ENCODE measurements at regions not wholly inside any gene's neighbourhood (a gene's known extent, or its start where the extent isn't known, plus 50 kb on each side); places are given as distances from the start of the nearest gene placed in this dataset.

DNA sequence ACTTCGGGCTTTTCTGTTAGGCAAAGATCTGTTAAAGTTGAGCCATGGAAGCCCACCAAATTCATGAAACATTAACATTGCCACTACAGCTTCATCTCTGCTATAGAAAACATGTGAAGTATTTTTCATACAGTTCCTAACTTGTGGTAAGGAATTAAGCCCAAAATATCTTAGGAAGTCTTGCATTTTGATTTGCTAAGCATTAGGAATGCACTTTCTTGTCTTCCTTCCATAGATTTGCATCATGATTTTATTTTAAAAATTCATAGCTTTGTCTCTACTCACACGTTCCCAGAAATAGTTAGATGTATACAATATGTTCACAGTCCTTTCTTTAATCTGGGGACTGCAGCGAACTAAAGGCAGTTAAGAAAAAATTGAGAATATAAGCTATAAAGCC lies 325.6 kb downstream of the CENPW start (continued):
- TF ChIP-seq, protein P1, sequence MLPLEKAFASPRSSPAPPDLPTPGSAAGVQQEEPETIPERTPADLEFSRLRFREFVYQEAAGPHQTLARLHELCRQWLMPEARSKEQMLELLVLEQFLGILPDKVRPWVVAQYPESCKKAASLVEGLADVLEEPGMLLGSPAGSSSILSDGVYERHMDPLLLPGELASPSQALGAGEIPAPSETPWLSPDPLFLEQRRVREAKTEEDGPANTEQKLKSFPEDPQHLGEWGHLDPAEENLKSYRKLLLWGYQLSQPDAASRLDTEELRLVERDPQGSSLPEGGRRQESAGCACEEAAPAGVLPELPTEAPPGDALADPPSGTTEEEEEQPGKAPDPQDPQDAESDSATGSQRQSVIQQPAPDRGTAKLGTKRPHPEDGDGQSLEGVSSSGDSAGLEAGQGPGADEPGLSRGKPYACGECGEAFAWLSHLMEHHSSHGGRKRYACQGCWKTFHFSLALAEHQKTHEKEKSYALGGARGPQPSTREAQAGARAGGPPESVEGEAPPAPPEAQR (CRISPR knock-in tag; IDR thresholded peaks at IDR 0.05), result no peak
- TF ChIP-seq NFYB (CRISPR knock-in tag; conservative IDR thresholded peaks at IDR 0.05; ENCODE audit: low read depth) (no peak), GTF2I (CRISPR knock-in tag; conservative IDR thresholded peaks at IDR 0.05) (no peak)

DNA sequence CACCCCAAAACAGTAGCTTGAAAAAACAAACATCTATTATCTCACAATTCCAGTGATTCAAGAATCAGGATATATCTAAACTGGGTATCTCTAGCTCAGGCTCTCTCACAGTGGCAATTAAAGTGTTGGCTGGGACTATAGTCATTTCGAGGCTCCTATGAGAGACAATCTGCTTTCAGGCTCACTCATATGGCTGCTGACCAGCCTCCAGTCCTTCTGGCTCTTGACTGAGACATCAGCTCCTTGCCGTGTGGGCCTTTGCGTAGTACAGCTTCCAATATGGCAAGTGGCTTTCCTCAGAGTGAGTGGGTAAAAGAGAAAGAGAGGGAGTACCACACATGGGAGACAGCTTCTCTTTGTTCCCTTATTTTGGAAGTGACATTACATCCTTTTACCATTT lies 327.2 kb downstream of the CENPW start:
- H3K4me3 Mint-ChIP-seq, result no peak overlapping the region

DNA sequence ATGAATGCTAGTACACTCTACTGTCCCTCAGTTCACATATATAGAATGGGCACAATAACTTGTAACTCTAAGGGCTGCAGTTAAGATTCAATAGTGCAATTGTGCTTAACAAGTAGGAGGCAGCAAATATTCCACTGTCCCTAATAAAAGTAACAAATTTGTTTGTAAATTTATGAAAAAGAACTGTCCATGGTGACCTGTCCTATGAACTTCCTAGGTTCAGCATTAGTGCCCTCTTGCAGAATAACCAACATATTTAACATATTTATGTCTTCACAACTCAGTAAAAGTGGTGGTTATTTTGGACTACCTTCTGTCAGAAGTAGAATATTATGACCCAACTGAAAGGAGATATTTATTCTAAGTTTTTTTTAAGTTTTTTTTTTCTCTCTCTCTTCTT lies 327.8 kb downstream of the CENPW start:
- DNase-seq (ENCODE audit: low spot score) (no peak), ATAC-seq (no peak)
- H3K4me1 Mint-ChIP-seq, result no peaks in the 10 kb centered on the region
- H3K4me3 Mint-ChIP-seq, result no peak overlapping the region
- H3K27me3 Mint-ChIP-seq (ENCODE audit: low read depth), result no peaks in the 10 kb centered on the region
- CTCF ChIA-PET, result no interaction called here
- peaks cover 3% of the 10 kb centered on the region; the same call in 1 of the 2 replicates for H3K36me3 Mint-ChIP-seq
- H3K9me3 Mint-ChIP-seq, result peaks cover 22% of the 10 kb centered on the region
- POLR2A ChIA-PET, result no interaction called here
- no peak overlapping the region for H3K27ac Mint-ChIP-seq
- TF ChIP-seq MXD4 (CRISPR knock-in tag; IDR thresholded peaks at IDR 0.05; ENCODE audit: borderline replicate concordance) (no peak), ZNF416 (CRISPR knock-in tag; IDR thresholded peaks at IDR 0.05) (no peak), SOX15 (CRISPR knock-in tag; IDR thresholded peaks at IDR 0.05) (no peak), NR1H2 (CRISPR knock-in tag; IDR thresholded peaks at IDR 0.05) (no peak), ELF4 (CRISPR knock-in tag; IDR thresholded peaks at IDR 0.05; ENCODE audit: low read depth) (no peak), ZNF396 (CRISPR knock-in tag; IDR thresholded peaks at IDR 0.05; ENCODE audit: borderline replicate concordance) (no peak), GRHL2 (CRISPR knock-in tag; IDR thresholded peaks at IDR 0.05; ENCODE audit: insufficient replicate concordance, severe bottlenecking) (no peak)
- TF ChIP-seq, protein P2, sequence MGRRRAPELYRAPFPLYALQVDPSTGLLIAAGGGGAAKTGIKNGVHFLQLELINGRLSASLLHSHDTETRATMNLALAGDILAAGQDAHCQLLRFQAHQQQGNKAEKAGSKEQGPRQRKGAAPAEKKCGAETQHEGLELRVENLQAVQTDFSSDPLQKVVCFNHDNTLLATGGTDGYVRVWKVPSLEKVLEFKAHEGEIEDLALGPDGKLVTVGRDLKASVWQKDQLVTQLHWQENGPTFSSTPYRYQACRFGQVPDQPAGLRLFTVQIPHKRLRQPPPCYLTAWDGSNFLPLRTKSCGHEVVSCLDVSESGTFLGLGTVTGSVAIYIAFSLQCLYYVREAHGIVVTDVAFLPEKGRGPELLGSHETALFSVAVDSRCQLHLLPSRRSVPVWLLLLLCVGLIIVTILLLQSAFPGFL (CRISPR knock-in tag; IDR thresholded peaks at IDR 0.05; ENCODE audit: borderline replicate concordance), result no peak
- TF ChIP-seq, protein P3, sequence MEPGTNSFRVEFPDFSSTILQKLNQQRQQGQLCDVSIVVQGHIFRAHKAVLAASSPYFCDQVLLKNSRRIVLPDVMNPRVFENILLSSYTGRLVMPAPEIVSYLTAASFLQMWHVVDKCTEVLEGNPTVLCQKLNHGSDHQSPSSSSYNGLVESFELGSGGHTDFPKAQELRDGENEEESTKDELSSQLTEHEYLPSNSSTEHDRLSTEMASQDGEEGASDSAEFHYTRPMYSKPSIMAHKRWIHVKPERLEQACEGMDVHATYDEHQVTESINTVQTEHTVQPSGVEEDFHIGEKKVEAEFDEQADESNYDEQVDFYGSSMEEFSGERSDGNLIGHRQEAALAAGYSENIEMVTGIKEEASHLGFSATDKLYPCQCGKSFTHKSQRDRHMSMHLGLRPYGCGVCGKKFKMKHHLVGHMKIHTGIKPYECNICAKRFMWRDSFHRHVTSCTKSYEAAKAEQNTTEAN (CRISPR knock-in tag; IDR thresholded peaks at IDR 0.05), result no peak
- TF ChIP-seq, protein P4, sequence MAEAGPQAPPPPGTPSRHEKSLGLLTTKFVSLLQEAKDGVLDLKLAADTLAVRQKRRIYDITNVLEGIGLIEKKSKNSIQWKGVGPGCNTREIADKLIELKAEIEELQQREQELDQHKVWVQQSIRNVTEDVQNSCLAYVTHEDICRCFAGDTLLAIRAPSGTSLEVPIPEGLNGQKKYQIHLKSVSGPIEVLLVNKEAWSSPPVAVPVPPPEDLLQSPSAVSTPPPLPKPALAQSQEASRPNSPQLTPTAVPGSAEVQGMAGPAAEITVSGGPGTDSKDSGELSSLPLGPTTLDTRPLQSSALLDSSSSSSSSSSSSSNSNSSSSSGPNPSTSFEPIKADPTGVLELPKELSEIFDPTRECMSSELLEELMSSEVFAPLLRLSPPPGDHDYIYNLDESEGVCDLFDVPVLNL (CRISPR knock-in tag; IDR thresholded peaks at IDR 0.05; ENCODE audit: borderline replicate concordance, low read depth), result no peak
- TF ChIP-seq, protein P5, sequence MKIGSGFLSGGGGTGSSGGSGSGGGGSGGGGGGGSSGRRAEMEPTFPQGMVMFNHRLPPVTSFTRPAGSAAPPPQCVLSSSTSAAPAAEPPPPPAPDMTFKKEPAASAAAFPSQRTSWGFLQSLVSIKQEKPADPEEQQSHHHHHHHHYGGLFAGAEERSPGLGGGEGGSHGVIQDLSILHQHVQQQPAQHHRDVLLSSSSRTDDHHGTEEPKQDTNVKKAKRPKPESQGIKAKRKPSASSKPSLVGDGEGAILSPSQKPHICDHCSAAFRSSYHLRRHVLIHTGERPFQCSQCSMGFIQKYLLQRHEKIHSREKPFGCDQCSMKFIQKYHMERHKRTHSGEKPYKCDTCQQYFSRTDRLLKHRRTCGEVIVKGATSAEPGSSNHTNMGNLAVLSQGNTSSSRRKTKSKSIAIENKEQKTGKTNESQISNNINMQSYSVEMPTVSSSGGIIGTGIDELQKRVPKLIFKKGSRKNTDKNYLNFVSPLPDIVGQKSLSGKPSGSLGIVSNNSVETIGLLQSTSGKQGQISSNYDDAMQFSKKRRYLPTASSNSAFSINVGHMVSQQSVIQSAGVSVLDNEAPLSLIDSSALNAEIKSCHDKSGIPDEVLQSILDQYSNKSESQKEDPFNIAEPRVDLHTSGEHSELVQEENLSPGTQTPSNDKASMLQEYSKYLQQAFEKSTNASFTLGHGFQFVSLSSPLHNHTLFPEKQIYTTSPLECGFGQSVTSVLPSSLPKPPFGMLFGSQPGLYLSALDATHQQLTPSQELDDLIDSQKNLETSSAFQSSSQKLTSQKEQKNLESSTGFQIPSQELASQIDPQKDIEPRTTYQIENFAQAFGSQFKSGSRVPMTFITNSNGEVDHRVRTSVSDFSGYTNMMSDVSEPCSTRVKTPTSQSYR (CRISPR knock-in tag; IDR thresholded peaks at IDR 0.05), result no peak

More for the DNA sequence above, 327.2 kb downstream of the CENPW start:
- Mint-ChIP-seq H3K9me3 (peaks cover 15% of the 10 kb centered on the region), H3K27me3 (ENCODE audit: low read depth) (no peaks in the 10 kb centered on the region), H3K27ac (no peak overlapping the region), H3K36me3 (peaks cover 3% of the 10 kb centered on the region; the same call in 1 of the 2 replicates), H3K4me1 (no peaks in the 10 kb centered on the region)
- DNase-seq (ENCODE audit: low spot score) (no peak), ATAC-seq (no peak)
- ChIA-PET CTCF (no interaction called here), POLR2A (no interaction called here)
- TF ChIP-seq, protein P2 (CRISPR knock-in tag; IDR thresholded peaks at IDR 0.05; ENCODE audit: borderline replicate concordance), result no peak
- no peak for TF ChIP-seq NFATC4 (CRISPR knock-in tag; IDR thresholded peaks at IDR 0.05)
- TF ChIP-seq SOX15 (CRISPR knock-in tag; IDR thresholded peaks at IDR 0.05), result no peak
- TF ChIP-seq, protein P5 (CRISPR knock-in tag; IDR thresholded peaks at IDR 0.05), result no peak
- TF ChIP-seq OVOL2 (CRISPR knock-in tag; IDR thresholded peaks at IDR 0.05; ENCODE audit: borderline replicate concordance), result no peak
- no peak for TF ChIP-seq SMAD3 (CRISPR knock-in tag; IDR thresholded peaks at IDR 0.05; ENCODE audit: borderline replicate concordance)
- no peak for TF ChIP-seq ZNF671 (CRISPR knock-in tag; IDR thresholded peaks at IDR 0.05)
- TF ChIP-seq, protein P6, sequence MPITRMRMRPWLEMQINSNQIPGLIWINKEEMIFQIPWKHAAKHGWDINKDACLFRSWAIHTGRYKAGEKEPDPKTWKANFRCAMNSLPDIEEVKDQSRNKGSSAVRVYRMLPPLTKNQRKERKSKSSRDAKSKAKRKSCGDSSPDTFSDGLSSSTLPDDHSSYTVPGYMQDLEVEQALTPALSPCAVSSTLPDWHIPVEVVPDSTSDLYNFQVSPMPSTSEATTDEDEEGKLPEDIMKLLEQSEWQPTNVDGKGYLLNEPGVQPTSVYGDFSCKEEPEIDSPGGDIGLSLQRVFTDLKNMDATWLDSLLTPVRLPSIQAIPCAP (CRISPR knock-in tag; IDR thresholded peaks at IDR 0.05), result no peak
- TF ChIP-seq FOXJ3 (CRISPR knock-in tag; IDR thresholded peaks at IDR 0.05; ENCODE audit: borderline replicate concordance), result no peak
- no peak for TF ChIP-seq CREB1 (CRISPR knock-in tag; IDR thresholded peaks at IDR 0.05)
- no peak for TF ChIP-seq ZNF423 (CRISPR knock-in tag; IDR thresholded peaks at IDR 0.05)

Data from WTC11 (cell line).